ENCODE measurements at regions not wholly inside any gene's neighbourhood (a gene's known extent, or its start where the extent isn't known, plus 50 kb on each side); places are given as distances from the start of the nearest gene placed in this dataset.
"Not testable (repeated sequence)": the region's sequence is repeated elsewhere in the genome, so short reads cannot be mapped to it uniquely, and the experiment has no call there.

- TF ChIP-seq, protein P1, sequence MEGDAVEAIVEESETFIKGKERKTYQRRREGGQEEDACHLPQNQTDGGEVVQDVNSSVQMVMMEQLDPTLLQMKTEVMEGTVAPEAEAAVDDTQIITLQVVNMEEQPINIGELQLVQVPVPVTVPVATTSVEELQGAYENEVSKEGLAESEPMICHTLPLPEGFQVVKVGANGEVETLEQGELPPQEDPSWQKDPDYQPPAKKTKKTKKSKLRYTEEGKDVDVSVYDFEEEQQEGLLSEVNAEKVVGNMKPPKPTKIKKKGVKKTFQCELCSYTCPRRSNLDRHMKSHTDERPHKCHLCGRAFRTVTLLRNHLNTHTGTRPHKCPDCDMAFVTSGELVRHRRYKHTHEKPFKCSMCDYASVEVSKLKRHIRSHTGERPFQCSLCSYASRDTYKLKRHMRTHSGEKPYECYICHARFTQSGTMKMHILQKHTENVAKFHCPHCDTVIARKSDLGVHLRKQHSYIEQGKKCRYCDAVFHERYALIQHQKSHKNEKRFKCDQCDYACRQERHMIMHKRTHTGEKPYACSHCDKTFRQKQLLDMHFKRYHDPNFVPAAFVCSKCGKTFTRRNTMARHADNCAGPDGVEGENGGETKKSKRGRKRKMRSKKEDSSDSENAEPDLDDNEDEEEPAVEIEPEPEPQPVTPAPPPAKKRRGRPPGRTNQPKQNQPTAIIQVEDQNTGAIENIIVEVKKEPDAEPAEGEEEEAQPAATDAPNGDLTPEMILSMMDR (IDR thresholded peaks at IDR 0.05 in 2 of 3, conservative IDR thresholded peaks at IDR 0.05 in 1 of 3; ENCODE audit: borderline replicate concordance in 1 of 3, insufficient read depth in 1 of 3, low read depth in 2 of 3, low read length in 2 of 3), result not testable (repeated sequence)
- not testable (repeated sequence) for TF ChIP-seq POLR2A (IDR thresholded peaks at IDR 0.05; ENCODE audit: borderline replicate concordance, extremely low read depth, insufficient read depth, insufficient read length); POLR2AphosphoS5 (IDR thresholded peaks at IDR 0.05; ENCODE audit: low read depth, low read length); FOSL1 (IDR thresholded peaks at IDR 0.05; ENCODE audit: low read depth); RAD21 (IDR thresholded peaks at IDR 0.05; ENCODE audit: low read depth); EZH2phosphoT487 (IDR thresholded peaks at IDR 0.05; ENCODE audit: borderline replicate concordance); YY1 (IDR thresholded peaks at IDR 0.05; ENCODE audit: extremely low read depth, insufficient replicate concordance, low read depth, low read length); ATF3 (IDR thresholded peaks at IDR 0.05); ZBTB33 (IDR thresholded peaks at IDR 0.05; ENCODE audit: extremely low read depth, insufficient replicate concordance, low read length)
These were observed 185.4 kb downstream of the FAM72C start for GRCh38 chr1:143786381-143786780.

Measured in HCT116 (cell line).